WTC11 (cell line): ENCODE measurements at regions not wholly inside any gene's neighbourhood (a gene's known extent, or its start where the extent isn't known, plus 50 kb on each side); places are given as distances from the start of the nearest gene placed in this dataset.

Experiments used
- ATAC-seq: fragments of 200-7000 bp; cut with Tn5 transposase; 2 replicates; pipeline ENCODE4 v1.10.0; 2021; ENCODE audit warnings: mild to moderate bottlenecking, moderate library complexity
- CTCF ChIA-PET: fragments of 300-600 bp; sonication (Branson Sonifier 250); formaldehyde crosslinking; loops from one replicate; lab custom pipeline; 2021; ENCODE audit warnings: antibody characterized with exemption; lab: Charles Lee
- POLR2A ChIA-PET: fragments of 350-600 bp; sonication (Branson Sonifier 250); formaldehyde crosslinking; loops from one replicate; lab custom pipeline; 2021; ENCODE audit warnings: antibody characterized with exemption; lab: Charles Lee
- DNase-seq: peaks from one replicate; pipeline ENCODE4 v3.0.0; 2021; ENCODE audit warnings: low spot score
- H3K27ac Mint-ChIP-seq: 2 replicates; pipeline ENCODE4 v1.8.0; 2021; ENCODE audit warnings: mixed read lengths
- H3K27me3 Mint-ChIP-seq: 2 replicates; pipeline ENCODE4 v1.8.0; 2021; ENCODE audit warnings: low read depth, mild to moderate bottlenecking, moderate library complexity, mixed read lengths
- H3K36me3 Mint-ChIP-seq: 2 replicates; pipeline ENCODE4 v1.8.0; 2021; ENCODE audit warnings: mixed read lengths
- H3K4me1 Mint-ChIP-seq: 2 replicates; pipeline ENCODE4 v1.8.0; 2022; ENCODE audit warnings: mixed read lengths
- H3K4me3 Mint-ChIP-seq: 2 replicates; pipeline ENCODE4 v1.8.0; 2021; ENCODE audit warnings: mild to moderate bottlenecking, moderate library complexity, mixed read lengths
- H3K9me3 Mint-ChIP-seq: 2 replicates; pipeline ENCODE4 v1.8.0; 2021; ENCODE audit warnings: mixed read lengths
- AR ChIP-seq: fragments of 250-450 bp; sonication (Bioruptor Pico); IDR thresholded peaks from 2 replicates; pipeline ENCODE4 v1.9.0; 2021; ENCODE audit warnings: mild to moderate bottlenecking
- CBFB ChIP-seq: sonication (generic); formaldehyde crosslinking; IDR thresholded peaks from 2 replicates; pipeline ENCODE4 v1.8.1; 2022; ENCODE audit warnings: mild to moderate bottlenecking, low read depth, missing genetic modification reagents
- CDX4 ChIP-seq: fragments of 250-450 bp; sonication (Bioruptor Pico); IDR thresholded peaks from 2 replicates; pipeline ENCODE4 v1.9.0; 2021; ENCODE audit warnings: moderate library complexity, mild to moderate bottlenecking, inconsistent platforms, borderline replicate concordance
- CTCF ChIP-seq: fragments of 200-600 bp; IDR thresholded peaks from 2 replicates; pipeline ENCODE4 v1.8.0; 2022; ENCODE audit warnings: antibody characterized with exemption
- E2F1 ChIP-seq: sonication (generic); formaldehyde crosslinking; IDR thresholded peaks from 2 replicates; pipeline ENCODE4 v1.8.0; 2022; ENCODE audit warnings: mild to moderate bottlenecking, missing genetic modification reagents
- ERG ChIP-seq: fragments of 250-450 bp; sonication (Bioruptor Pico); IDR thresholded peaks from 2 replicates; pipeline ENCODE4 v1.8.0; 2021; ENCODE audit warnings: mild to moderate bottlenecking
- HMGXB4 ChIP-seq: sonication (generic); formaldehyde crosslinking; IDR thresholded peaks from 2 replicates; pipeline ENCODE4 v1.8.1; 2023; ENCODE audit warnings: mild to moderate bottlenecking, moderate library complexity, missing genetic modification reagents
- MXD4 ChIP-seq: fragments of 250-450 bp; sonication (Bioruptor Pico); IDR thresholded peaks from 2 replicates; pipeline ENCODE4 v1.8.0; 2021; ENCODE audit warnings: mild to moderate bottlenecking, moderate library complexity, borderline replicate concordance
- OVOL2 ChIP-seq: fragments of 250-450 bp; sonication (Bioruptor Pico); IDR thresholded peaks from 2 replicates; pipeline ENCODE4 v1.9.0; 2021; ENCODE audit warnings: mild to moderate bottlenecking, borderline replicate concordance
- SMAD3 ChIP-seq: sonication (generic); formaldehyde crosslinking; IDR thresholded peaks from 2 replicates; pipeline ENCODE4 v1.8.0; 2022; ENCODE audit warnings: missing genetic modification reagents, mild to moderate bottlenecking, borderline replicate concordance
- USF2 ChIP-seq: sonication (generic); formaldehyde crosslinking; IDR thresholded peaks from 2 replicates; pipeline ENCODE4 v1.8.1; 2023; ENCODE audit warnings: mild to moderate bottlenecking, missing genetic modification reagents, moderate library complexity
- ZBTB21 ChIP-seq: sonication (generic); formaldehyde crosslinking; IDR thresholded peaks from 2 replicates; pipeline ENCODE4 v1.8.1; 2023; ENCODE audit warnings: mild to moderate bottlenecking, missing genetic modification reagents, borderline replicate concordance
- ZBTB43 ChIP-seq: sonication (generic); formaldehyde crosslinking; IDR thresholded peaks from 2 replicates; pipeline ENCODE4 v1.8.1; 2023; ENCODE audit warnings: mild to moderate bottlenecking, missing genetic modification reagents
- ZNF138 ChIP-seq: sonication (generic); formaldehyde crosslinking; conservative IDR thresholded peaks from 2 replicates; pipeline ENCODE4 v1.8.1; 2022; ENCODE audit warnings: mild to moderate bottlenecking, moderate library complexity, missing genetic modification reagents
- ZNF281 ChIP-seq: sonication (generic); formaldehyde crosslinking; IDR thresholded peaks from 2 replicates; pipeline ENCODE4 v1.8.0; 2023; ENCODE audit warnings: mild to moderate bottlenecking, missing genetic modification reagents
- ZSCAN18 ChIP-seq: fragments of 250-450 bp; sonication (Bioruptor Pico); IDR thresholded peaks from 2 replicates; pipeline ENCODE4 v2.1.2; 2022; ENCODE audit warnings: mild to moderate bottlenecking, moderate library complexity

- H3K36me3 Mint-ChIP-seq, result peaks cover 4% of the 10 kb centered on the region
- peaks cover 15% of the 10 kb centered on the region for H3K9me3 Mint-ChIP-seq
- no peaks in the 10 kb centered on the region for H3K27me3 Mint-ChIP-seq
- CTCF ChIA-PET, result no interaction called here
- POLR2A ChIA-PET, result no interaction called here
- DNase-seq (no peak), ATAC-seq (no peak)
- H3K4me3 Mint-ChIP-seq, result no peak overlapping the region
- no peak overlapping the region for H3K27ac Mint-ChIP-seq
- H3K4me1 Mint-ChIP-seq, result peaks cover 7% of the 10 kb centered on the region
- no peak for TF ChIP-seq CBFB (CRISPR knock-in tag)
- no peak for TF ChIP-seq USF2 (CRISPR knock-in tag)
- no peak for TF ChIP-seq HMGXB4
- TF ChIP-seq CTCF, result no peak
- no peak for TF ChIP-seq ZNF138 (CRISPR knock-in tag)
- TF ChIP-seq ZNF281 (CRISPR knock-in tag), result no peak
- TF ChIP-seq ZBTB43 (CRISPR knock-in tag), result no peak
- TF ChIP-seq OVOL2 (CRISPR knock-in tag), result no peak
- no peak for TF ChIP-seq MXD4 (CRISPR knock-in tag)
- TF ChIP-seq AR (CRISPR knock-in tag), result no peak
- TF ChIP-seq ZSCAN18 (CRISPR knock-in tag), result no peak
- no peak for TF ChIP-seq ZBTB21 (CRISPR knock-in tag)
- TF ChIP-seq CDX4 (CRISPR knock-in tag), result no peak
- TF ChIP-seq SMAD3 (CRISPR knock-in tag), result no peak
- no peak for TF ChIP-seq E2F1 (CRISPR knock-in tag)
- TF ChIP-seq ERG (CRISPR knock-in tag), result no peak
Observed at GRCh38 chr4:136812100-136812880, 720.0 kb downstream of the PCDH18 start.
